HG03135 (cell line): ENCODE measurements at regions not wholly inside any gene's neighbourhood (a gene's known extent, or its start where the extent isn't known, plus 50 kb on each side); places are given as distances from the start of the nearest gene placed in this dataset.
"Not testable (repeated sequence)": the region's sequence is repeated elsewhere in the genome, so short reads cannot be mapped to it uniquely, and the experiment has no call there.

ENCODE experiments used
- ATAC-seq: cut with Tn5 transposase; IDR thresholded peaks from one replicate; pipeline ENCODE4 v1.9.1; 2021; ENCODE audit warnings: mild to moderate bottlenecking, moderate library complexity; ENCODE audit not compliant: unreplicated experiment

- no peak for ATAC-seq
These were observed 561.4 kb downstream of the ADCYAP1 start for GRCh38 chr18:1466035-1466434.

GRCh38 chr18:1467461-1467964, 562.8 kb downstream of the ADCYAP1 start:
- ATAC-seq = no peak

- ATAC-seq = no peak
These were observed 563.9 kb downstream of the ADCYAP1 start for GRCh38 chr18:1468550-1468949.

GRCh38 chr18:1475867-1476266, 571.2 kb downstream of the ADCYAP1 start:
- no peak for ATAC-seq

- ATAC-seq = no peak
These were observed 575.6 kb downstream of the ADCYAP1 start for GRCh38 chr18:1480309-1480708.

- no peak for ATAC-seq
These were observed 576.9 kb downstream of the ADCYAP1 start for GRCh38 chr18:1481577-1481976.

GRCh38 chr18:1483385-1483784, 578.7 kb downstream of the ADCYAP1 start:
- ATAC-seq = no peak

- ATAC-seq = no peak
These were observed 582.8 kb downstream of the ADCYAP1 start for GRCh38 chr18:1487457-1487856.

GRCh38 chr18:1488394-1488793, 583.7 kb downstream of the ADCYAP1 start:
- no peak for ATAC-seq

GRCh38 chr18:1488957-1489356, 584.3 kb downstream of the ADCYAP1 start:
- no peak for ATAC-seq

- no peak for ATAC-seq
These were observed 590.7 kb downstream of the ADCYAP1 start for GRCh38 chr18:1495387-1495786.

GRCh38 chr18:1496096-1496495, 591.4 kb downstream of the ADCYAP1 start:
- ATAC-seq = no peak

- ATAC-seq = no peak
These were observed 593.5 kb downstream of the ADCYAP1 start for GRCh38 chr18:1498216-1498615.

- ATAC-seq = no peak
These were observed 594.6 kb downstream of the ADCYAP1 start for GRCh38 chr18:1499265-1499664.

GRCh38 chr18:1503847-1504246, 599.2 kb downstream of the ADCYAP1 start:
- ATAC-seq = no peak

GRCh38 chr18:1505856-1506255, 601.2 kb downstream of the ADCYAP1 start:
- ATAC-seq = no peak

- no peak for ATAC-seq
These were observed 606.0 kb downstream of the ADCYAP1 start for GRCh38 chr18:1510542-1511179.

GRCh38 chr18:1511619-1512311, 607.1 kb downstream of the ADCYAP1 start:
- ATAC-seq = no peak

GRCh38 chr18:1513519-1513918, 608.8 kb downstream of the ADCYAP1 start:
- ATAC-seq = no peak

GRCh38 chr18:1521588-1522248, 617.0 kb downstream of the ADCYAP1 start:
- ATAC-seq = not testable (repeated sequence)

- no peak for ATAC-seq
These were observed 617.6 kb downstream of the ADCYAP1 start for GRCh38 chr18:1522249-1522615.

- ATAC-seq = no peak
These were observed 622.3 kb downstream of the ADCYAP1 start for GRCh38 chr18:1526991-1527390.
